Endothelial cell of umbilical vein (primary cell): ENCODE measurements at regions not wholly inside any gene's neighbourhood (a gene's known extent, or its start where the extent isn't known, plus 50 kb on each side); places are given as distances from the start of the nearest gene placed in this dataset.

Source experiments
- BruUV-seq: library from RNA; stranded (reverse); fragments of 400-500 nt; replicated peaks from 2 replicates; lab custom pipeline; 2021; lab: Mats Ljungman, UMichigan
- CTCF ChIA-PET: fragments of 300-600, 350-600 bp; sonication (Branson Sonifier 250); formaldehyde crosslinking; loops from one replicate; lab custom pipeline; 2021; ENCODE audit warnings: antibody characterized with exemption, inconsistent platforms; lab: Charles Lee
- POLR2A ChIA-PET: fragments of 300-600, 350-600 bp; sonication (Branson Sonifier 250); formaldehyde crosslinking; loops from one replicate; lab custom pipeline; 2021; ENCODE audit warnings: antibody characterized with exemption, inconsistent platforms; lab: Charles Lee
- DNase-seq: peaks from one replicate; pipeline ENCODE4 v3.0.0-alpha.2; 2011; ENCODE audit warnings: low read depth, low spot score
- FAIRE-seq: peaks from 2 replicates; lab custom pipeline; 2011; peaks lifted over from hg19 to GRCh38; lab: Jason Lieb, UNC
- H2AFZ ChIP-seq: 2 replicates; pipeline ENCODE4 v1.6.0; 2012; ENCODE audit warnings: low read depth, low read length, control low read depth, inconsistent platforms
- H3K27ac ChIP-seq: 2 replicates; pipeline ENCODE4 v1.5.1; 2011; ENCODE audit warnings: low read depth, mild to moderate bottlenecking, control low read depth, low read length, moderate library complexity; ENCODE audit not compliant: insufficient read depth
- H3K27me3 ChIP-seq, 2 experiments: 2 replicates each; pipeline versions ENCODE4 v1.6.0 to v1.6.1; 2011; ENCODE audit warnings: low read length in 2 of 2, mixed read lengths in 1 of 2; ENCODE audit not compliant: control insufficient read depth in 2 of 2, insufficient read depth in 2 of 2
- H3K36me3 ChIP-seq, 2 experiments: 2 replicates in 1 of 2; 3 replicates in 1 of 2; pipeline ENCODE4 v1.5.1; 2011; ENCODE audit warnings: low read length in 2 of 2, mild to moderate bottlenecking in 1 of 2, moderate library complexity in 1 of 2; ENCODE audit not compliant: control insufficient read depth in 2 of 2, insufficient read depth in 2 of 2; ENCODE audit errors: extremely low read depth in 1 of 2
- H3K4me1 ChIP-seq: 3 replicates; pipeline ENCODE4 v1.5.1; 2011; ENCODE audit warnings: mild to moderate bottlenecking, low read length; ENCODE audit not compliant: control insufficient read depth, insufficient read depth; ENCODE audit errors: extremely low read depth
- H3K4me2 ChIP-seq: 2 replicates; pipeline ENCODE4 v1.6.1; 2011; ENCODE audit warnings: low read length, control low read depth, mixed read lengths; ENCODE audit not compliant: insufficient read depth
- H3K4me3 ChIP-seq, 3 experiments: fragments of 200-600 bp in 1 of 3; sonication (generic), shearing (Covaris generic) in 1 of 3; replicated peaks in 1 of 3; 2 replicates each; pipeline ENCODE4 v1.5.1; 2011 to 2016; ENCODE audit warnings: control low read depth in 3 of 3, low read length in 3 of 3, mild to moderate bottlenecking in 2 of 3, inconsistent platforms in 1 of 3, low read depth in 1 of 3, moderate library complexity in 1 of 3; ENCODE audit not compliant: insufficient read depth in 1 of 3
- H3K79me2 ChIP-seq: 2 replicates; pipeline ENCODE4 v1.6.0; 2012; ENCODE audit warnings: low read length, inconsistent platforms; ENCODE audit not compliant: control insufficient read depth, insufficient read depth
- H3K9ac ChIP-seq: replicated peaks from 2 replicates; pipeline ENCODE3; 2011; ENCODE audit warnings: low read length, control low read depth; ENCODE audit not compliant: insufficient read depth; ENCODE audit errors: extremely low read depth
- H3K9me1 ChIP-seq: replicated peaks from 3 replicates; pipeline ENCODE4 v1.6.0; 2011; ENCODE audit warnings: mild to moderate bottlenecking, low read length; ENCODE audit not compliant: control insufficient read depth, insufficient read depth; ENCODE audit errors: extremely low read depth
- H3K9me3 ChIP-seq: replicated peaks from 2 replicates; pipeline ENCODE4 v1.5.1; 2012; ENCODE audit warnings: low read length, inconsistent platforms; ENCODE audit not compliant: control insufficient read depth, insufficient read depth
- H4K20me1 ChIP-seq: replicated peaks from 2 replicates; pipeline ENCODE3; 2011; ENCODE audit warnings: mild to moderate bottlenecking, low read length; ENCODE audit not compliant: control insufficient read depth, insufficient read depth; ENCODE audit errors: extremely low read depth
- CTCF ChIP-seq, 2 donors: IDR thresholded peaks; 1 replicate in 1 of 2; 2 replicates in 1 of 2; pipeline ENCODE4 v1.5.1; 2011; ENCODE audit warnings: low read length in 2 of 2, mild to moderate bottlenecking in 2 of 2, moderate library complexity in 2 of 2, control low read depth in 1 of 2, inconsistent platforms in 1 of 2, low read depth in 1 of 2; ENCODE audit not compliant: insufficient read depth in 1 of 2; ENCODE audit errors: extremely low read depth in 1 of 2
- EZH2 ChIP-seq: IDR thresholded peaks from 2 replicates; pipeline ENCODE4 v1.6.1; 2012; ENCODE audit warnings: borderline replicate concordance, low read depth, mild to moderate bottlenecking, moderate library complexity, low read length, inconsistent platforms; ENCODE audit not compliant: severe bottlenecking
- FOS ChIP-seq: IDR thresholded peaks from 2 replicates; pipeline ENCODE4 v1.6.1; 2011; ENCODE audit warnings: mild to moderate bottlenecking, low read length, moderate library complexity, borderline replicate concordance; ENCODE audit not compliant: insufficient read depth
- GATA2 ChIP-seq: IDR thresholded peaks from 2 replicates; pipeline ENCODE4 v1.7.0; 2011; ENCODE audit warnings: low read depth, mild to moderate bottlenecking, moderate library complexity, mixed read lengths, low read length; ENCODE audit not compliant: insufficient read length, insufficient read depth
- JUN ChIP-seq: IDR thresholded peaks from 2 replicates; pipeline ENCODE4 v1.6.1; 2011; ENCODE audit warnings: borderline replicate concordance, low read depth; ENCODE audit not compliant: insufficient read length, insufficient read depth
- MAX ChIP-seq: IDR thresholded peaks from 2 replicates; pipeline ENCODE4 v1.6.1; 2011; ENCODE audit not compliant: insufficient read depth, insufficient read length
- MYC ChIP-seq: IDR thresholded peaks from one replicate; pipeline ENCODE4 v1.6.1; 2011; ENCODE audit warnings: mild to moderate bottlenecking, low read depth, low read length
- POLR2A ChIP-seq: IDR thresholded peaks from 2 replicates; pipeline ENCODE4 v1.6.1; 2012; ENCODE audit warnings: low read depth, mild to moderate bottlenecking, control low read depth, low read length
- POLR2AphosphoS5 ChIP-seq: IDR thresholded peaks from 2 replicates; pipeline ENCODE4 v1.6.1; 2012; ENCODE audit warnings: low read depth, mild to moderate bottlenecking, control low read depth, low read length, moderate library complexity; ENCODE audit not compliant: insufficient read depth
- dilution Hi-C: fragments of 300-500 bp; cut with MboI; formaldehyde crosslinking; loops from one replicate; pipeline ENCODE4 v1.15.0; 2019; ENCODE audit warnings: low sequenced_read_pairs; ENCODE audit not compliant: extremely low pct_ligation_motif_present
- intact Hi-C: fragments of 100-400 bp; cut with micrococcal nuclease; formaldehyde crosslinking; loops from one replicate; pipeline ENCODE4 v1.10.0; 2022

- no peak for FAIRE-seq
- Histone ChIP-seq H3K27ac (no peak overlapping the region), H3K9me3 (no peaks in the 10 kb centered on the region), H3K9ac (no peak overlapping the region), H3K4me1 (no peaks in the 10 kb centered on the region), H3K4me2 (no peak overlapping the region), H3K79me2 (no peaks in the 10 kb centered on the region), H2AFZ (no peak overlapping the region), H3K9me1 (no peaks in the 10 kb centered on the region), H3K4me3 (no peak overlapping the region), H4K20me1 (no peaks in the 10 kb centered on the region), H3K36me3 (no peaks in the 10 kb centered on the region), H3K27me3 (no peaks in the 10 kb centered on the region)
- intact Hi-C loops (no loop called here), dilution Hi-C loops (no loop called here)
- ChIA-PET POLR2A (no interaction called here), CTCF (interaction anchor here (0.9 kb wide), 1 partner anchor 11 kb away, joined by 3 read pairs; no protein-coding TSS in a partner anchor)
- no peak for DNase-seq
- no TSS peak for BruUV-seq
- TF ChIP-seq POLR2AphosphoS5 (no peak), MAX (no peak), JUN (no peak), EZH2 (no peak), FOS (no peak), GATA2 (no peak), POLR2A (no peak), CTCF (IDR thresholded peaks at IDR 0.05; ENCODE audit: extremely low read depth in 1 of 2, insufficient read depth in 1 of 2, low read depth in 1 of 2, low read length in 2 of 2) (no peak), MYC (no peak)
Observed at GRCh38 chr18:71329114-71329513, 1040.3 kb downstream of the SOCS6 start.
